Hepatocyte (in vitro differentiated cells): ENCODE measurements at regions not wholly inside any gene's neighbourhood (a gene's known extent, or its start where the extent isn't known, plus 50 kb on each side); places are given as distances from the start of the nearest gene placed in this dataset.

Experiments used
- DNase-seq: peaks from one replicate; pipeline ENCODE4 v3.0.0-alpha.2; 2016; ENCODE audit warnings: low spot score
- H2AFZ ChIP-seq: fragments of 200-600 bp; sonication (generic); 2 replicates; pipeline ENCODE4 v1.6.0; 2016; ENCODE audit warnings: antibody characterized with exemption, mild to moderate bottlenecking
- H3K27ac ChIP-seq: fragments of 200-600 bp; sonication (generic); 2 replicates; pipeline ENCODE4 v1.5.1; 2016; ENCODE audit warnings: mild to moderate bottlenecking
- H3K27me3 ChIP-seq: fragments of 200-600 bp; sonication (generic); 2 replicates; pipeline ENCODE4 v1.6.1; 2016
- H3K36me3 ChIP-seq: fragments of 200-600 bp; sonication (generic); replicated peaks from 2 replicates; pipeline ENCODE4 v1.5.1; 2016; ENCODE audit warnings: low read depth; ENCODE audit not compliant: insufficient read depth
- H3K4me1 ChIP-seq: fragments of 200-600 bp; sonication (generic); 2 replicates; pipeline ENCODE4 v1.5.1; 2016; ENCODE audit warnings: mild to moderate bottlenecking, moderate library complexity; ENCODE audit not compliant: insufficient read depth
- H3K4me2 ChIP-seq: fragments of 200-600 bp; sonication (generic); 2 replicates; pipeline ENCODE4 v1.6.0; 2016
- H3K4me3 ChIP-seq: fragments of 200-600 bp; sonication (generic); 2 replicates; pipeline ENCODE4 v1.5.1; 2016; ENCODE audit warnings: mild to moderate bottlenecking
- H3K79me2 ChIP-seq: fragments of 200-600 bp; sonication (generic); 2 replicates; pipeline ENCODE4 v1.6.0; 2017; ENCODE audit warnings: mild to moderate bottlenecking
- H3K9me2 ChIP-seq: fragments of 200-600 bp; sonication (generic); replicated peaks from 2 replicates; pipeline ENCODE4 v1.6.0; 2017; ENCODE audit warnings: mild to moderate bottlenecking; ENCODE audit not compliant: insufficient read depth
- H3K9me3 ChIP-seq: fragments of 200-600 bp; sonication (generic); 2 replicates; pipeline ENCODE4 v1.5.1; 2016; ENCODE audit warnings: low read depth, mild to moderate bottlenecking
- H4K20me1 ChIP-seq: fragments of 200-600 bp; sonication (generic); 2 replicates; pipeline ENCODE4 v1.6.0; 2016; ENCODE audit warnings: mild to moderate bottlenecking; ENCODE audit not compliant: insufficient read depth, poor library complexity, severe bottlenecking
- EZH2 ChIP-seq: fragments of 200-600 bp; sonication (generic); IDR thresholded peaks from 2 replicates; pipeline ENCODE4 v1.6.1; 2016; ENCODE audit warnings: antibody characterized with exemption, mild to moderate bottlenecking, borderline replicate concordance
- EZH2phosphoT487 ChIP-seq: fragments of 200-600 bp; sonication (generic); IDR thresholded peaks from one replicate; pipeline ENCODE4 v1.6.1; 2018; ENCODE audit warnings: antibody characterized with exemption, mild to moderate bottlenecking, low read depth, moderate library complexity; ENCODE audit not compliant: unreplicated experiment, severe bottlenecking
- WGBS: methylation state at CpG from one replicate; pipeline ENCODE4 v1.1.6; 2016; ENCODE audit warnings: low lambda C conversion rate; ENCODE audit errors: missing lambda C conversion rate; 5-methylcytosine and 5-hydroxymethylcytosine counted together
- TF ChIP-seq, protein P1 (sequence below): fragments of 200-600 bp; sonication (generic); IDR thresholded peaks from 2 replicates; pipeline ENCODE4 v1.5.1; 2016; ENCODE audit warnings: antibody characterized with exemption, mild to moderate bottlenecking; ENCODE audit not compliant: poor library complexity

DNA sequence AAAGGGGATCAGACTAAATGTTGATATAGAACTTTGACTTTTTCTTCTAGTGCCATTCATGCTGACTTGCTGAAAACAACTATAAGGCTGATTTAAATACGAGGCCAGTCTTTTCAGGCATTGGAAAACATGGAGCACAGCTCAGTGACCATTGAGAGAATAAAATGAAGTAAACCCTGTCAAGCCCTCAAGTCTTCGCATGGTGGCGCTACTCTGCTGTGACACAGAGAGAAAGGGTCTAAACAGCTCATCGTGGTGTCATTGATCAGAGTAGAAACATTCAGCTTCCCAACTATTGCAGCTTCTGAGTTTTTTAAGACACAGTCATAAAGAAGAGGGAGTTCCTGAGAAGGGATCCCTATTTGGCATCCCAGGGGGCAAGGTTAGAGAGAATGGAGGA is 716.2 kb downstream of the DIPK2A start:
- 86% methylated on average over 4 of the region's 4 CpGs for WGBS
- Histone ChIP-seq H3K4me3 (no peak overlapping the region), H3K9me3 (no peaks in the 10 kb centered on the region), H3K79me2 (no peaks in the 10 kb centered on the region), H3K27me3 (no peaks in the 10 kb centered on the region), H2AFZ (no peak overlapping the region), H3K4me2 (no peak overlapping the region), H3K4me1 (no peaks in the 10 kb centered on the region), H3K36me3 (no peaks in the 10 kb centered on the region), H3K9me2 (no peaks in the 10 kb centered on the region), H4K20me1 (no peaks in the 10 kb centered on the region), H3K27ac (no peak overlapping the region)
- TF ChIP-seq EZH2 (no peak), EZH2phosphoT487 (no peak)
- TF ChIP-seq, protein P1, sequence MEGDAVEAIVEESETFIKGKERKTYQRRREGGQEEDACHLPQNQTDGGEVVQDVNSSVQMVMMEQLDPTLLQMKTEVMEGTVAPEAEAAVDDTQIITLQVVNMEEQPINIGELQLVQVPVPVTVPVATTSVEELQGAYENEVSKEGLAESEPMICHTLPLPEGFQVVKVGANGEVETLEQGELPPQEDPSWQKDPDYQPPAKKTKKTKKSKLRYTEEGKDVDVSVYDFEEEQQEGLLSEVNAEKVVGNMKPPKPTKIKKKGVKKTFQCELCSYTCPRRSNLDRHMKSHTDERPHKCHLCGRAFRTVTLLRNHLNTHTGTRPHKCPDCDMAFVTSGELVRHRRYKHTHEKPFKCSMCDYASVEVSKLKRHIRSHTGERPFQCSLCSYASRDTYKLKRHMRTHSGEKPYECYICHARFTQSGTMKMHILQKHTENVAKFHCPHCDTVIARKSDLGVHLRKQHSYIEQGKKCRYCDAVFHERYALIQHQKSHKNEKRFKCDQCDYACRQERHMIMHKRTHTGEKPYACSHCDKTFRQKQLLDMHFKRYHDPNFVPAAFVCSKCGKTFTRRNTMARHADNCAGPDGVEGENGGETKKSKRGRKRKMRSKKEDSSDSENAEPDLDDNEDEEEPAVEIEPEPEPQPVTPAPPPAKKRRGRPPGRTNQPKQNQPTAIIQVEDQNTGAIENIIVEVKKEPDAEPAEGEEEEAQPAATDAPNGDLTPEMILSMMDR: no peak
- no peak for DNase-seq

DNA sequence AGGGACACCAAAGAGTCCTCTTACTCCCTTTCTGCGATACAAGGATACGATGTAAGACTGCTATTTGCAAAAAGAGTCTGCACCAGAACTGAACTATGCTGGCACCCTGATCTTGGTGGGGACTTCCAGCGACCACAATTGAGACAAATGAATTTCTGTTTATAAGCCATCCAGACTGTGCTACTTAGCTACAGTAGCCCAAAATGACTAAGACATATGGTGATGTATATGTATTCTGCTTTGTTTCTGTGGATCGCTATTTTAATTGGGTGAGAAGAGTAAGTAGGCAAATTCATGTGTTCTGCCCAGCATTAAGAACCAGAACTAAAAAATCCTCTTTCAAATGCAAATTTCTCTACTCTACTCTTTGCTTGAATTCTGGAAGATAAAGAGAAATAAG is 720.9 kb downstream of the DIPK2A start:
- no peaks in the 10 kb centered on the region for H4K20me1 ChIP-seq
- DNase-seq: no peak
- H3K9me3 ChIP-seq: no peaks in the 10 kb centered on the region

DNA sequence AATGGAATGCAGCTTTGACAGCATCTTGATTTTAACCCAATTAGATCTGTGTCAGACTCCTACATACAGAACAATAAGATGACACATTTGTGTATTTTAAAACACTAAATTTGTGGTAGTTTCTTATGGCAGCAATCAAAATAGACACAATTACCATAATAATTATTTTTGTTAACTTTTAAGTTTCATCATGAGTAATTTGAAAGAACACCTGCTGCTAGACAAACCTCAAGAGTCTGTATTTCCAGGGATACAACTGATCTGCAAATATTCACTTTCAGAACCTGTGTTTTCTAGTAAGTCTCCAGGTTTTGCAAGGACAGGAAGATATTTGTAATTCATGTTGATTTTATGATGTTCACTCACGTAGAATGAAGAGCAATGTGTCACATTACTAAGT is 736.8 kb downstream of the DIPK2A start:
- no peaks in the 10 kb centered on the region for H3K9me2 ChIP-seq
- no peak overlapping the region for H3K4me2 ChIP-seq
- DNase-seq: no peak
- no peak overlapping the region for H3K4me3 ChIP-seq
- TF ChIP-seq EZH2phosphoT487: no peak
- no peaks in the 10 kb centered on the region for H3K79me2 ChIP-seq
- no peaks in the 10 kb centered on the region for H3K4me1 ChIP-seq
- no peaks in the 10 kb centered on the region for H3K27me3 ChIP-seq
- H2AFZ ChIP-seq: no peak overlapping the region
- 65% methylated on average over 1 of the region's 1 CpG for WGBS
- no peaks in the 10 kb centered on the region for H3K36me3 ChIP-seq
- H4K20me1 ChIP-seq: no peaks in the 10 kb centered on the region
- H3K9me3 ChIP-seq: no peaks in the 10 kb centered on the region
- no peak overlapping the region for H3K27ac ChIP-seq

More for the DNA sequence above, 720.9 kb downstream of the DIPK2A start:
- H3K36me3 ChIP-seq: no peaks in the 10 kb centered on the region
- H3K4me3 ChIP-seq: no peak overlapping the region
- no peaks in the 10 kb centered on the region for H3K27me3 ChIP-seq
- H3K27ac ChIP-seq: no peak overlapping the region
- H3K4me1 ChIP-seq: no peaks in the 10 kb centered on the region
- no peaks in the 10 kb centered on the region for H3K79me2 ChIP-seq
- H3K4me2 ChIP-seq: no peak overlapping the region
- WGBS: 90% methylated on average over 4 of the region's 4 CpGs
- H2AFZ ChIP-seq: no peak overlapping the region
- TF ChIP-seq EZH2: no peak
- no peak for TF ChIP-seq EZH2phosphoT487
- TF ChIP-seq, protein P1: no peak
- no peaks in the 10 kb centered on the region for H3K9me2 ChIP-seq

DNA sequence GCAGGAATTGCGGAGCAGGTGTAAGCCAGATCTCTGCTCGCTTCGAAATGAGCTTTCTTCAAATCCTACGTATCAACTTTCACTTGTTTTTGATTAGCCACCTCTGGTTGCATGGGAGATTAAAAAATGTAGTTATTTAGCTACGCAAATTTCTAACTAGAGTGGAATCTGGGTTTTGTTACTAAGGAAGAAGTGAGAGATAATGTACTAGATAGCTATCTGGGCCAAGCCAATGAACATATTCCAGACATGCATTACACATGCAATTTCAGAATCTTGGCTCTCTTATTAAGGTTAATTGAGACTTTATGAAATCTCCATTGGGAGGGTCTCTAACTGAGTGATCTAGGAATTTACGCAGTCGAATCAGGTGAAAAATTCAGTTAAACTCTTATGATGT is 765.7 kb downstream of the DIPK2A start:
- no peaks in the 10 kb centered on the region for H4K20me1 ChIP-seq
- H3K4me3 ChIP-seq: no peak overlapping the region
- WGBS: 95% methylated on average over 7 of the region's 7 CpGs
- no peaks in the 10 kb centered on the region for H3K9me2 ChIP-seq
- H3K27me3 ChIP-seq: no peaks in the 10 kb centered on the region
- no peaks in the 10 kb centered on the region for H3K4me1 ChIP-seq
- H3K4me2 ChIP-seq: no peak overlapping the region
- H3K36me3 ChIP-seq: no peaks in the 10 kb centered on the region
- TF ChIP-seq EZH2phosphoT487 (no peak), EZH2 (no peak)
- TF ChIP-seq, protein P1: no peak
- no peaks in the 10 kb centered on the region for H3K9me3 ChIP-seq
- no peak for DNase-seq
- no peaks in the 10 kb centered on the region for H3K79me2 ChIP-seq
- no peak overlapping the region for H3K27ac ChIP-seq
- H2AFZ ChIP-seq: no peak overlapping the region
